ENCODE measurements at regions not wholly inside any gene's neighbourhood (a gene's known extent, or its start where the extent isn't known, plus 50 kb on each side); places are given as distances from the start of the nearest gene placed in this dataset.

- DNase-seq (ENCODE audit: low read depth in 2 of 2): no peak
These were observed 526.4 kb upstream of the SPHKAP start for GRCh38 chr2:228707846-228708245.

DNA sequence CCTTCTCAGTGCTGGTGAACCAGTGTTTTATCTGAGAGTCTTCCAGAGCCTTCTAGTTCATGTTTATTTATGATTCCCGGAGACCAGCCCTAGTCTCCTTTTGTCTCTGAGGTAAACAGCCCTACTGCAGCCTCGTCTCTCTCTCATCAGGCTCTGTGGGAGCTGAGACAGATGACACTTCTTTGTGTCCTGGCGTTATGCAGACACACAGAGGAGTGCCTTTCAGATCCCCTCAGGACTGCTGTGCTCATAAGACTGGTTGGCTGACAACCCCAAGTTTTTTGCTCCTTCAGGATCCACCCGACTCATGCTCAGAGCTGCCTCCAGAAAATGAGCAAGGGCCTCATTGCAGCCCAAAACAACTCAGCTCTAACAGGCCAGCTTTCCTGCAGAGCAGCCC lies 523.8 kb upstream of the SPHKAP start:
- DNase-seq (ENCODE audit: low read depth in 2 of 2): no peak

- no peak for DNase-seq (ENCODE audit: low read depth in 2 of 2)
These were observed 521.7 kb upstream of the SPHKAP start for GRCh38 chr2:228703152-228703551.

GRCh38 chr2:228701506-228701905 lies 520.0 kb upstream of the SPHKAP start:
- DNase-seq (ENCODE audit: low read depth in 2 of 2): no peak

- peak in 1 of 2 experiments; percentile 18 for DNase-seq (ENCODE audit: low read depth in 2 of 2)
These were observed 519.2 kb upstream of the SPHKAP start for GRCh38 chr2:228700638-228701037.

GRCh38 chr2:228699888-228700287 lies 518.4 kb upstream of the SPHKAP start:
- DNase-seq (ENCODE audit: low read depth in 2 of 2): no peak

- no peak for DNase-seq (ENCODE audit: low read depth in 2 of 2)
These were observed 517.9 kb upstream of the SPHKAP start for GRCh38 chr2:228699400-228699799.

GRCh38 chr2:228698963-228699362 lies 517.5 kb upstream of the SPHKAP start:
- no peak for DNase-seq (ENCODE audit: low read depth in 2 of 2)

- no peak for DNase-seq (ENCODE audit: low read depth in 2 of 2)
These were observed 516.0 kb upstream of the SPHKAP start for GRCh38 chr2:228697456-228697855.

GRCh38 chr2:228690681-228691080 lies 509.2 kb upstream of the SPHKAP start:
- DNase-seq (ENCODE audit: low read depth in 2 of 2): no peak

GRCh38 chr2:228689053-228689452 lies 507.6 kb upstream of the SPHKAP start:
- no peak for DNase-seq (ENCODE audit: low read depth in 2 of 2)

DNA sequence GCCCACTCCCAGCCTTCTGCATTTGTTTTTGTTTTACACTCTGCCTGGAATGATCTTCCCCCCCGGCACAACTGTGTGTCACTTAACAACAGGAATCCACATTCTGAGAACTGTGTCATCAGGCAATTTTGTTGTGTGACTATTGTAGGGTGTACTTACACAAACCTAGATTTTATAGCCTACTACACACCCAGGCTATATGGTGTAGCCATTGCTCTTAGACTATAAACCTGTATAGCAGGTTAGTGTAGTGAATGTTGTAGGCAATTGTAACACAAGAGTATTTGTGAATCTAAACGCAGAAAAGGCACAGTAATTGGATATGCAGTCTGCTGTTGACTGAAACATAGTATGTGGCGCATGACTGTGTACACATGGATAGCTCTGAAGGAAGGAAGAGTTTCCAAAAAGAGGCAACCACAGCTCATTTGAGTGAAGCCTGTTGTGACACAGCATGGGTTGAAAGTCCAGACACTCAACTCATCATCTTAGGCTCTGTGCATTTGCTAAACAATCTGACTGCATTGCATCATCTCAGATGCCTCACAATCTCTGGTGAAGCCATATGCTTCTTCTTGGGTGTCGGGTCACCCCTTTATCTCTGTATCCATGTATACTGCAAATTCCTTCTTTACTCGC lies 506.6 kb upstream of the SPHKAP start:
- peak; percentile 49 for DNase-seq (ENCODE audit: low read depth in 2 of 2)

- DNase-seq (ENCODE audit: low read depth in 2 of 2): no peak
These were observed 500.5 kb upstream of the SPHKAP start for GRCh38 chr2:228681979-228682378.

DNA sequence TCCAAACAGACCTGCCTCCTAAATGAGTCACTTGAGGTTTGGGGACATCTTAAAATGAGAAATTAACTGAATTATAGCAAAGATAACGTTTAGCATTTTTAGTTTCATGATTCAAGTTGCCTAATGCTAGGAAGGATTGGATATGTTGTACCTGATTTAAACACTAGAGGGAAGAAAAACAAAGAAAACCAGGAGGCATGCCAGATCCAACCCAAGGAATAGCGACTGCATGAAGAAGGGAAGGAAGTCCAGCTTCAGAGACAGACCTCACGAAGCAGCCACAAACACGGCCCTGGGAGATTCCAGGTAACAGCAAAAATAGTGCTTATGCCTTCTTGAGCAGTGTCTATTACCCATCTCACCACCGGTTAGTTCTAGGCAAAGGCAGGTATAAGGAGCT lies 499.9 kb upstream of the SPHKAP start:
- DNase-seq (ENCODE audit: low read depth in 2 of 2): peak; percentile 42 to 45

- no peak for DNase-seq (ENCODE audit: low read depth in 2 of 2)
These were observed 496.6 kb upstream of the SPHKAP start for GRCh38 chr2:228678110-228678509.

GRCh38 chr2:228675646-228676045 lies 494.2 kb upstream of the SPHKAP start:
- DNase-seq (ENCODE audit: low read depth in 2 of 2): no peak

GRCh38 chr2:228675091-228675490 lies 493.6 kb upstream of the SPHKAP start:
- peak; percentile 63 to 66 for DNase-seq (ENCODE audit: low read depth in 2 of 2)

DNA sequence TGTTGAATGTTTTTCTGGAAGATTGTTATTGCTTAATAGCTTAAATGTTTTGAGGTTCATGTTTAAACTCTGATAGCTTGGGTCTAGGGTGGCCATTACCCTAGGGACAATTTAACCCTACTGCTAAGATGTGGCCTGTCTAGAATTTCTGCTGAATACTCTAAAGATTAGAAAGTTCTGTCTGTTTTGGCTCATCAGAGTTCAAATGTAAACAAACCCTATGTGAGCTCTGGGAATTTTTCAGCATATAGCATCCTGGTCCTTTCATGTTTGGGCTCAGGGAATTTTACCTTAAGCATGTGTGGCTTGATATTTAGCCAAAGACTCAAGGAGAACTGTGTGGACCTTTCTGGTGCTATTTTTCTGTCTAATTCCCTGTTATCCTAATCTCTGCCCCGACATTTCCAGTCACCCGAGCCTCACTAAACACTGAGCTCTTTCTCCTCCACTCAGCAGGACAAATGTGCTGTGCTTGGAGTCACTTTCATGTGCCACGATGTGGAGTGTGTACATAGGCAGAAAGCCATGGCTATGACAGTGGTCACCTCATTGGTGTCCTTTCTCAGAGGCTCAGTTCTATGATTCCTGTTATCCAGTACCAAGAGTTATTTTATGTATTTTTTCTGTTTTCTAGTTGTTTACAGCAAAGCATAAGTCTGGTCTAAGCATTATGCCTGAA lies 492.5 kb upstream of the SPHKAP start:
- no peak for DNase-seq (ENCODE audit: low read depth in 2 of 2)

GRCh38 chr2:228669690-228670089 lies 488.2 kb upstream of the SPHKAP start:
- DNase-seq (ENCODE audit: low read depth in 2 of 2): no peak

DNA sequence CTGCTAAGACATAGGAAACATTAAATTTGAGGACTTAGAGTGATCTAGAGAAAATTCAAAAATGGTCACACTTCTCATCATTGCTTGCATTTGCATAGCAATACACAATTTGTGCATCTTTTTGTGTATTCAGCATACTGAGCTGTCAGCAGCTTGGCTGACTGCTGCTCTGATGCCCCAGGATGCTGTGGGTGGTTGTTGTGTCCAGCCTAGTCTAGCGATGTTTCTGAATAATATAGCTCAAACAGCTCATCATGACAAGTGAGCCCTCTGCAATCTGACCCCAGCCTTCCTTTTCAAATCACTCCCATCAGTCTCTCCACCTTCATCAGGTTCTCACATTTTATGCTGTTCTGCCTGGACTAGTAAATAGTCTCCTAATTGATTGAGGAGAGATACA lies 483.7 kb upstream of the SPHKAP start:
- DNase-seq (ENCODE audit: low read depth in 2 of 2): no peak

DNA sequence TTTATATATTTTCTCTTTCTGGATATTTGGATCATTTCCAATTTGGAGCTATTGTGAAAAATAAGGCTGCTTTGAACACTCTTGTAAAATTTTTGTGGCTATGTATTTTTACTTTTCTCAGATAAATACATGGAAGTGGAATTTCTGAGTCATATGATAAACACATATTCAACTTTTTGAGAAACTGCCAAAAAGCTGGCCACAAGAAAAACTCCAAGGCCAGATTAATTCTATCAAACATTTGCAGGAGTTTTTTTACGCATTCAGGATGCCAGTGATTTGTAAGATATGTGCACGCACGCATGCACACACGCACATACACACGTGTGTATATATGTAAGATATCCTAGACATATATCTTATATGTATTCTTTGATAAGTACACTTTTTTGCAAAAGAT lies 477.5 kb upstream of the SPHKAP start:
- peak; percentile 71 to 73 for DNase-seq (ENCODE audit: low read depth in 2 of 2)

GRCh38 chr2:228657807-228658402 lies 476.4 kb upstream of the SPHKAP start:
- peak; percentile 23 for DNase-seq (ENCODE audit: low read depth in 2 of 2)

DNA sequence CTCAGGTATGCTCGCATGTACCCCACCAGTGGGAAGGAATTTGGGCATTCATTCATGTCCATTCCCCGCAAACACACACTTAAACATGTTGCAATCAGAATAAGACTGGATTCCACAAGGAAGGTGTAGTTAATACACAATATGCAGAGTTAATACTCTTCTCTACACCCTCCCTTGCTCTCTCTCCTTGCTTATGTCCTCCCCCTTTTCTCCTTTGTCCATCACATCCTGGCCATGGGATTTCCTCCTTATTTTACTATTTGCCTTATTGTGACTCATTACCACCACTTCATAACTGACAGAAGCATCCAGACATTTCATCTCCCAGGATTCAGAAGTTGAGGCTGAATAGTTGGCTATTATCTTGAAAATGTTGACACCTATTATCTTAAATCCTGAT lies 473.8 kb upstream of the SPHKAP start:
- no peak for DNase-seq (ENCODE audit: low read depth in 2 of 2)
